ENCODE measurements at regions not wholly inside any gene's neighbourhood (a gene's known extent, or its start where the extent isn't known, plus 50 kb on each side); places are given as distances from the start of the nearest gene placed in this dataset.

- H3K9ac ChIP-seq (ENCODE audit: low read depth in 1 of 2, low read length in 2 of 2): no peak overlapping the region
- DNase-seq (ENCODE audit: low spot score): no peak
- peaks cover 0 to 7% (median 2%) of the 10 kb centered on the region in 4 donors for H3K27me3 ChIP-seq (ENCODE audit: control insufficient read depth in 4 of 4, insufficient read depth in 4 of 4, low read length in 3 of 4)
- no peak overlapping the region for H3K4me3 ChIP-seq (ENCODE audit: low read depth in 1 of 3, low read length in 3 of 3)
- WGBS: 18% methylated on average over 3 of the region's 3 CpGs
- H3K4me1 ChIP-seq (ENCODE audit: control insufficient read depth in 4 of 4, insufficient read depth in 4 of 4, low read length in 3 of 4): no peaks in the 10 kb centered on the region
- H3K27ac ChIP-seq (ENCODE audit: low read depth in 1 of 2, low read length in 2 of 2): no peak overlapping the region
- H3K36me3 ChIP-seq (ENCODE audit: control insufficient read depth in 4 of 4, insufficient read depth in 3 of 4, low read depth in 1 of 4, low read length in 3 of 4): no peaks in the 10 kb centered on the region
- no peak for TF ChIP-seq SP1 (IDR thresholded peaks at IDR 0.05)
- peak; percentile 75 for TF ChIP-seq CTCF (IDR thresholded peaks at IDR 0.05; ENCODE audit: low read depth, low read length, missing input control)
- TF ChIP-seq RAD21 (IDR thresholded peaks at IDR 0.05): peak; percentile 65 to 72
- no peak for TF ChIP-seq HNF4G (IDR thresholded peaks at IDR 0.05)
- no peaks in the 10 kb centered on the region for H3K9me3 ChIP-seq (ENCODE audit: control insufficient read depth in 4 of 4, low read length in 3 of 4)
These were observed 152.7 kb downstream of the IL20RB start for GRCh38 chr3:137110392-137110996.

DNA sequence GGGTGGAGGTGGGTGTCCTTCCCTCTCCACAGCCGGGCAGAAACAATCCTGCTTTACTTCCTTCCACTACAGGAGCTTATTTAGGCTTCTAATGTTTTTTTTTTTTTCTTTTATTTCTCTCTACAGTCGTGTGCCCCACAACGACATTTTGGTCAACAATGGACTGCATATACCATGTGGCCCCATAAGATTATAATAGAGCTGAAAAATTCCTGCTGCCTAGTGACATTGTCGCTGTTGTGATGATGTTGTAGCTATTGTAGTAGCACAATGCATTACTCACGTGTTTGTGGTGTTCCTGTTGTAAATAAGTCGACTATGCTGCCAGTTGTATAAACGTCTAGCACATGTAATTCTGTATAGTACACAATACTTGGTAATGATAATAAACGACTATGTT is 153.7 kb downstream of the IL20RB start:
- no peak for TF ChIP-seq FOXA1 (IDR thresholded peaks at IDR 0.05)
- no peak for TF ChIP-seq JUND (IDR thresholded peaks at IDR 0.05)
- TF ChIP-seq, protein P1, sequence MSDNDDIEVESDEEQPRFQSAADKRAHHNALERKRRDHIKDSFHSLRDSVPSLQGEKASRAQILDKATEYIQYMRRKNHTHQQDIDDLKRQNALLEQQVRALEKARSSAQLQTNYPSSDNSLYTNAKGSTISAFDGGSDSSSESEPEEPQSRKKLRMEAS (IDR thresholded peaks at IDR 0.05): no peak
- no peak for TF ChIP-seq RXRA (IDR thresholded peaks at IDR 0.05)
- 77% methylated on average over 8 of the region's 8 CpGs for WGBS

DNA sequence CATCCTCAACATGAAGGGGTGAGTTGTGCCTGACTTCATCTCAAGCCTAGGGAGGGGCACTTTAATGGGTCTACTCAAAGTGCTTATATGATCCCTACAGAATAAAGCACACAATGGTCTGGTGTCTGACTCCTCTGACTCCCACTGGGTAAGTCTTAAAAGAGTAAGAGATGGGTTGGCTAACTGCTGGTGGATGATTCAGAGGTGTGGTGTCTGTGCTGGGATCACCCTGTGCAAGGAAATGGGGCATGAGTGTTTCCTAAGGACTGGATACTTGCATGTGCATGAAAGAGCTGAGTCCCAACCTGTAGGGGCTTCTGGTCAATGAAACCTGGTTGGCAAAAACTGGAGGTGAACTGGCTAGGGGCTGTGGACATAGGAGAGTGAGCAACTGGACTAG is 158.8 kb downstream of the IL20RB start:
- Histone ChIP-seq H3K9ac (ENCODE audit: low read depth in 1 of 2, low read length in 2 of 2) (no peak overlapping the region), H3K9me3 (ENCODE audit: control insufficient read depth in 4 of 4, low read length in 3 of 4) (no peaks in the 10 kb centered on the region), H3K36me3 (ENCODE audit: control insufficient read depth in 4 of 4, insufficient read depth in 3 of 4, low read depth in 1 of 4, low read length in 3 of 4) (no peaks in the 10 kb centered on the region), H3K4me1 (ENCODE audit: control insufficient read depth in 4 of 4, insufficient read depth in 4 of 4, low read length in 3 of 4) (no peaks in the 10 kb centered on the region), H3K4me3 (ENCODE audit: low read depth in 1 of 3, low read length in 3 of 3) (no peak overlapping the region), H3K27ac (ENCODE audit: low read depth in 1 of 2, low read length in 2 of 2) (no peak overlapping the region), H3K27me3 (ENCODE audit: control insufficient read depth in 4 of 4, insufficient read depth in 4 of 4, low read length in 3 of 4) (no peaks in the 10 kb centered on the region)
- no peak for DNase-seq (ENCODE audit: low spot score)
- TF ChIP-seq SP1 (IDR thresholded peaks at IDR 0.05) (no peak), JUND (IDR thresholded peaks at IDR 0.05) (no peak), CTCF (IDR thresholded peaks at IDR 0.05; ENCODE audit: low read depth, low read length, missing input control) (no peak), YY1 (IDR thresholded peaks at IDR 0.05) (no peak), RXRA (IDR thresholded peaks at IDR 0.05) (no peak), ATF3 (IDR thresholded peaks at IDR 0.05) (no peak), REST (IDR thresholded peaks at IDR 0.05) (no peak), EGR1 (IDR thresholded peaks at IDR 0.05; ENCODE audit: low read depth in 2 of 2) (no peak), GABPA (IDR thresholded peaks at IDR 0.05 in 1 of 2, conservative IDR thresholded peaks at IDR 0.05 in 1 of 2) (no peak), NR2F2 (IDR thresholded peaks at IDR 0.05) (no peak), HNF4A (conservative IDR thresholded peaks at IDR 0.05) (no peak), FOXA2 (IDR thresholded peaks at IDR 0.05) (no peak), RAD21 (IDR thresholded peaks at IDR 0.05) (no peak), FOXA1 (IDR thresholded peaks at IDR 0.05) (no peak), HNF4G (IDR thresholded peaks at IDR 0.05) (no peak)
- TF ChIP-seq, protein P2, sequence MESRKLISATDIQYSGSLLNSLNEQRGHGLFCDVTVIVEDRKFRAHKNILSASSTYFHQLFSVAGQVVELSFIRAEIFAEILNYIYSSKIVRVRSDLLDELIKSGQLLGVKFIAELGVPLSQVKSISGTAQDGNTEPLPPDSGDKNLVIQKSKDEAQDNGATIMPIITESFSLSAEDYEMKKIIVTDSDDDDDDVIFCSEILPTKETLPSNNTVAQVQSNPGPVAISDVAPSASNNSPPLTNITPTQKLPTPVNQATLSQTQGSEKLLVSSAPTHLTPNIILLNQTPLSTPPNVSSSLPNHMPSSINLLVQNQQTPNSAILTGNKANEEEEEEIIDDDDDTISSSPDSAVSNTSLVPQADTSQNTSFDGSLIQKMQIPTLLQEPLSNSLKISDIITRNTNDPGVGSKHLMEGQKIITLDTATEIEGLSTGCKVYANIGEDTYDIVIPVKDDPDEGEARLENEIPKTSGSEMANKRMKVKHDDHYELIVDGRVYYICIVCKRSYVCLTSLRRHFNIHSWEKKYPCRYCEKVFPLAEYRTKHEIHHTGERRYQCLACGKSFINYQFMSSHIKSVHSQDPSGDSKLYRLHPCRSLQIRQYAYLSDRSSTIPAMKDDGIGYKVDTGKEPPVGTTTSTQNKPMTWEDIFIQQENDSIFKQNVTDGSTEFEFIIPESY (IDR thresholded peaks at IDR 0.05): no peak
- TF ChIP-seq, protein P1 (IDR thresholded peaks at IDR 0.05): no peak

More for the DNA sequence above, 153.7 kb downstream of the IL20RB start:
- no peaks in the 10 kb centered on the region for H3K4me1 ChIP-seq (ENCODE audit: control insufficient read depth in 4 of 4, insufficient read depth in 4 of 4, low read length in 3 of 4)
- no peak overlapping the region for H3K4me3 ChIP-seq (ENCODE audit: low read depth in 1 of 3, low read length in 3 of 3)
- H3K27me3 ChIP-seq (ENCODE audit: control insufficient read depth in 4 of 4, insufficient read depth in 4 of 4, low read length in 3 of 4): peaks cover 0 to 7% (median 2%) of the 10 kb centered on the region in 4 donors
- H3K9me3 ChIP-seq (ENCODE audit: control insufficient read depth in 4 of 4, low read length in 3 of 4): no peaks in the 10 kb centered on the region
- H3K36me3 ChIP-seq (ENCODE audit: control insufficient read depth in 4 of 4, insufficient read depth in 3 of 4, low read depth in 1 of 4, low read length in 3 of 4): no peaks in the 10 kb centered on the region
- DNase-seq (ENCODE audit: low spot score): no peak
- no peak overlapping the region for H3K27ac ChIP-seq (ENCODE audit: low read depth in 1 of 2, low read length in 2 of 2)
- no peak overlapping the region for H3K9ac ChIP-seq (ENCODE audit: low read depth in 1 of 2, low read length in 2 of 2)

Measured in liver (tissue), 8 donors.